Stomach smooth muscle (tissue), 2 donors: ENCODE measurements at regions not wholly inside any gene's neighbourhood (a gene's known extent, or its start where the extent isn't known, plus 50 kb on each side); places are given as distances from the start of the nearest gene placed in this dataset.

ENCODE experiments used
- H3K27ac ChIP-seq: one replicate; pipeline ENCODE4 v1.7.0; 2013; ENCODE audit warnings: mild to moderate bottlenecking, low read length, inconsistent platforms
- H3K27me3 ChIP-seq, 2 donors: one replicate each; pipeline ENCODE4 v1.7.0; 2013; ENCODE audit warnings: low read length in 2 of 2; ENCODE audit not compliant: insufficient read depth in 2 of 2, control insufficient read depth in 1 of 2
- H3K36me3 ChIP-seq, 2 donors: one replicate each; pipeline ENCODE4 v1.7.0; 2013; ENCODE audit warnings: low read length in 2 of 2; ENCODE audit not compliant: control insufficient read depth in 2 of 2, insufficient read depth in 2 of 2
- H3K4me1 ChIP-seq: one replicate; pipeline ENCODE4 v1.7.0; 2013; ENCODE audit warnings: low read length; ENCODE audit not compliant: control insufficient read depth, insufficient read depth
- H3K4me3 ChIP-seq, 2 donors: one replicate each; pipeline ENCODE4 v1.7.0; 2013; ENCODE audit warnings: low read length in 2 of 2
- H3K9ac ChIP-seq, 2 donors: one replicate each; pipeline ENCODE4 v1.7.0; 2013; ENCODE audit warnings: low read length in 2 of 2, mild to moderate bottlenecking in 1 of 2
- H3K9me3 ChIP-seq, 2 donors: one replicate each; pipeline ENCODE4 v1.7.0; 2013; ENCODE audit warnings: low read length in 2 of 2; ENCODE audit not compliant: control insufficient read depth in 2 of 2
- donor health status: healthy.
- donor health status: Pancreatic carcinoma.

DNA sequence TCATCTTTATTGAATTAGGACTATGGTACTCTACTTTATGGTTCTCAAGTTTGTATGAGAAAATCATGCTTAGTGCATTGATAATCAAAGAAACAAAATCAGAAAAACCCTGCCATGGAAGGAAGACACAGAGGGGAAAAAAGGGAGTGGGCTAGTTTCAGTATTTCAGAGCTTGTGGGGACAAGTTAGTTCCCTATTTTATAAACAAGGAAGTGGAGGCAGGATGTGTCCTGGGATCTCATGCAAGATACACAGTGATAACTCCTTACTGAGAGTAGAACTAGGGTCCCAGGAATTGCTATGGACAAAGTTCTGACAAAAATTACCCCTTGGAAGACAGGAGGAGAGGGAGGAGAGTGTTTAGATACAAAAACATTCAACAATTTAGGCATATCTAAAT lies 1277.3 kb downstream of the UQCRFS1 start:
- H3K9me3 ChIP-seq: no peaks in the 10 kb centered on the region
- H3K4me3 ChIP-seq: no peak overlapping the region
- no peaks in the 10 kb centered on the region for H3K4me1 ChIP-seq
- H3K9ac ChIP-seq: no peak overlapping the region
- H3K27me3 ChIP-seq: no peaks in the 10 kb centered on the region
- no peaks in the 10 kb centered on the region for H3K36me3 ChIP-seq
- H3K27ac ChIP-seq: no peak overlapping the region

DNA sequence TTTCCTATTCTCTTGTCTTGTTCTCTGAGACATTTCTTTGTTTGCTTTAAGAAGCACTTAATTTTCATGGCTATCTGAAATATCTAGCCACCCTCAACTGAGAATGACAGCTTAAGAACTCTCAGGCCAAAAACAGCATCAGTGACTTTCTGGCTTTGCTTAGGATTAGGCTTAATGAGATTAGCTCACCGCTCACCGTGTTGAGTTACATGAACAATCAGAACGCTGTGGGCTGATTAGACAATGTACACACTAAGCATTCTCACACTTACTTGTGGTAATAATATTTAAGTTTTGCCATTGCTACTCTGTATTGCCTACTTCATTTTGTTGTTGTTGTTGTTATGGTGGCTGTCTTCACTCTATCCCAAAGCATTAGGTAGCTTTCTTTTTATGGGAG lies 1283.6 kb downstream of the UQCRFS1 start:
- Histone ChIP-seq H3K4me3 (no peak overlapping the region), H3K9me3 (no peaks in the 10 kb centered on the region), H3K27ac (no peak overlapping the region), H3K36me3 (no peaks in the 10 kb centered on the region), H3K4me1 (no peaks in the 10 kb centered on the region), H3K9ac (no peak overlapping the region), H3K27me3 (no peaks in the 10 kb centered on the region)

DNA sequence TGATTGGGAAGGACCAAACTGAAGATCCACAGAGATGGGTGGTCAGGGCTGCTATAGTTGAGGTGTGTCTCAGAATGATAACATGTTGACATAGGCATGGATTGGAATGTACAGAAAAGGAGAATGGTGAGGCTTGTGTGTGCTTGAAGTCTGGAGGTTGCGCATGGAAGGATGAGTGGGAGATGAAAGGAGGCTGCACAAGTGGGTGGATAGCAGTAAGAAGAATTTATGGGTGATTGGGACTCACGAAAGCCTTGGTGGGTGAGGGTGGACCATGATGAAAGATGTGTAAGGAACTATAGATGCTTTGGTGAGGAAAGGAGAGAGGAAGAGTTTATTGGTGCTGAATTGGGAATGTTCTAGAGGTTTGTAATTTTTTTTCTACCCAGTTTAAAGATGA lies 1287.7 kb downstream of the UQCRFS1 start:
- no peaks in the 10 kb centered on the region for H3K9me3 ChIP-seq
- no peaks in the 10 kb centered on the region for H3K4me1 ChIP-seq
- no peak overlapping the region for H3K27ac ChIP-seq
- H3K36me3 ChIP-seq: no peaks in the 10 kb centered on the region
- no peaks in the 10 kb centered on the region for H3K27me3 ChIP-seq
- H3K4me3 ChIP-seq: no peak overlapping the region
- no peak overlapping the region for H3K9ac ChIP-seq

- no peak overlapping the region for H3K9ac ChIP-seq
- H3K9me3 ChIP-seq: no peaks in the 10 kb centered on the region
- no peaks in the 10 kb centered on the region for H3K36me3 ChIP-seq
- H3K27me3 ChIP-seq: no peaks in the 10 kb centered on the region
- no peak overlapping the region for H3K27ac ChIP-seq
- H3K4me3 ChIP-seq: no peak overlapping the region
- no peaks in the 10 kb centered on the region for H3K4me1 ChIP-seq
Observed at GRCh38 chr19:27922970-27923369, 1290.0 kb downstream of the UQCRFS1 start.

GRCh38 chr19:27920774-27921173 lies 1292.2 kb downstream of the UQCRFS1 start:
- H3K27ac ChIP-seq: no peak overlapping the region
- no peaks in the 10 kb centered on the region for H3K27me3 ChIP-seq
- H3K9me3 ChIP-seq: no peaks in the 10 kb centered on the region
- no peaks in the 10 kb centered on the region for H3K4me1 ChIP-seq
- no peaks in the 10 kb centered on the region for H3K36me3 ChIP-seq
- no peak overlapping the region for H3K4me3 ChIP-seq
- H3K9ac ChIP-seq: no peak overlapping the region

GRCh38 chr19:27918818-27919217 lies 1294.1 kb downstream of the UQCRFS1 start:
- H3K4me3 ChIP-seq: no peak overlapping the region
- H3K27ac ChIP-seq: no peak overlapping the region
- H3K36me3 ChIP-seq: no peaks in the 10 kb centered on the region
- H3K27me3 ChIP-seq: no peaks in the 10 kb centered on the region
- H3K9ac ChIP-seq: no peak overlapping the region
- no peaks in the 10 kb centered on the region for H3K9me3 ChIP-seq
- H3K4me1 ChIP-seq: no peaks in the 10 kb centered on the region

DNA sequence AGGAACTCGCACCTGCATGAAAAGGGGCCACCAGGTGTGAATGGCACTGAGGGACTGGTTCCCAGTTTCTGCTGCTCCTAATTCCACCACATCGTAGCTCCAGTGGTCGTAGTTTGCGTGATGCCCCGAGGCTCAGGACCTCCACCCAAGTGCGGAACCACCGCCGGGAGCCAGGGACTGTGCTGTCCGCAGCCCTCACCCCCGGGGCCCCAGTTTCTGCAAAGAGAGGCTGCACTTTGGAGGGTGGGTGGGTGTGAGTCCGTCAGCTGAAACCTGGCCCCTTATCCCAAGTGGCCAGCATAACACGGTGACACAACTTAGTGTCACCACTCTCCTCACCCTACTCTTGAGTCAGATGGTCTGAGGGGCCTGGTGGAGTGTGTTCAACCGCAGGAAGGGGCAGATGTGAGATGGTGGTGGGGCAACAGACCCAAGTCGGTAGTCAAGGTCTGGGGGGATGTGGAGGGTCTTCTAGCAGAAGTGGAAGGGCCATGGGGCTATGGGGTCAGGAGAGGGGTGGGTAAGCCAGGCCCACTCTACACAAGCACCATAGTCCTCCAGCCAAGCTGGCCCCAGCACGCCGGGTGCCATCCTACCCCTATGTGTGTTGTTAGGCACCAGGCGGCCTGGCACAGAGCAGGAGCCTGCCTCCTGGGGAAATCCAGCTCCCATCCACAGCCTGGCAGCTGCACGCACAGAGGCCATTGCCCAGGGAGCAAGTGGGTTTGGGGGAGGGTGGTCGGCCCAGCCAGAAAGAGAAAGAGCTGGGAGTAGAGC lies 1301.6 kb downstream of the UQCRFS1 start:
- H3K9ac ChIP-seq: no peak overlapping the region
- H3K4me3 ChIP-seq: no peak overlapping the region
- no peaks in the 10 kb centered on the region for H3K36me3 ChIP-seq
- no peaks in the 10 kb centered on the region for H3K27me3 ChIP-seq
- H3K9me3 ChIP-seq: no peaks in the 10 kb centered on the region
- no peaks in the 10 kb centered on the region for H3K4me1 ChIP-seq
- no peak overlapping the region for H3K27ac ChIP-seq

DNA sequence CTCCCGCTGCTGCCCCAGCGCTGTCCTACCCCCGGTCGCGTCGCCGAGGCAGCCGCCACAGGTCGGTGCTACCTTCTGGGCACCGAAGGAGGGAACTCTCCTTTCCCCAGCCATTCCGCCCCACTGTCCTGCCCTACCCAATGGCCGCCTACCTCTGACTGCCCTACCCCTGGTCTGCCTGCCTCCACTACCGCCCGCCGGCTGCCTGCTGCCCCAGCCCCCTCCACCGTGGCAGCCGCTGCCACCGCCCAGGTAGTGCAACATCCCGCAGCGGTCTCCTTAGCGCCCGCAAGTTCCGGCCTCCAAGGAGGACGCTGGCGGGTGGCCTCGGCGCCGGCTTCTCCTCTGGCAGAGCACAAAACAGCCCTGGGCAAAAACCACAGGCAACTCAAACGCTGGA lies 1303.1 kb downstream of the UQCRFS1 start:
- Histone ChIP-seq H3K4me1 (no peaks in the 10 kb centered on the region), H3K4me3 (no peak overlapping the region), H3K27me3 (no peaks in the 10 kb centered on the region), H3K27ac (no peak overlapping the region), H3K9ac (no peak overlapping the region), H3K36me3 (no peaks in the 10 kb centered on the region), H3K9me3 (no peaks in the 10 kb centered on the region)

DNA sequence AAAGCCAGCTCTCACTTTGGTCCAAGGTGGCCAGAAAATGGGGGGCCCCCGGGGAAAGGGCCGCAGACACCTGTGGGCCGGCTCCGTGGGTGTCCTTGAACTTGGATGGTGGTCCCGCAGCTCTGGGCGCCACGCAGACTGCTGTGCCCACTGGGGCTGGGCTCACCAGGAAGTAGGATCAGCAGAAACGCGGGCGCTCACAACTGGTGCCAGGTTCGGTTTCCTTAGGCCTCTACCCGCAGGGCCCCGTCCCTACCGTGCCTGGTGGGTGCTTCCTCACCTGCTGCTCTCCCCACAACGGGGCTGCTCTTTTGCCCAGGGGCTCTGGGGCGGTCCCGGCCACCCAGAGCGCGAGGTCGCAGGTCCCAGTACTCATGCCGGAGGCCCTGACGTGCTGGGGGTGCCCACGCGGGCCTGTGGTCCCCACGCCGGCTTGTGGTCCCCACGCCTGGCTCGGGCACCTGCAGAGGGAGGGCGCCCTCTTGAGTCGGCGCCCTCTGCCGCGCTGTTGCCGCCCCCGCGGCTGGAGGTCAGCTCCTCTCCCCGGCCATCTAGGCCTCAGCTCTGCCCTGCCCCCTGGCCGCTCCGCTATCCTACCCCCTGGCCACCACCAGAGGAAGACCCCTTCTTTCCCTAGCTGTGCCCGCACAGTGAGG lies 1303.6 kb downstream of the UQCRFS1 start:
- Histone ChIP-seq H3K4me3 (no peak overlapping the region), H3K9ac (no peak overlapping the region), H3K36me3 (no peaks in the 10 kb centered on the region), H3K27ac (no peak overlapping the region), H3K27me3 (no peaks in the 10 kb centered on the region), H3K4me1 (no peaks in the 10 kb centered on the region), H3K9me3 (no peaks in the 10 kb centered on the region)

GRCh38 chr19:27906081-27906480 lies 1306.9 kb downstream of the UQCRFS1 start:
- Histone ChIP-seq H3K4me3 (no peak overlapping the region), H3K27me3 (no peaks in the 10 kb centered on the region), H3K36me3 (no peaks in the 10 kb centered on the region), H3K9me3 (no peaks in the 10 kb centered on the region), H3K9ac (no peak overlapping the region), H3K27ac (no peak overlapping the region), H3K4me1 (no peaks in the 10 kb centered on the region)

GRCh38 chr19:27905074-27905473 lies 1307.9 kb downstream of the UQCRFS1 start:
- Histone ChIP-seq H3K9me3 (no peaks in the 10 kb centered on the region), H3K36me3 (no peaks in the 10 kb centered on the region), H3K27ac (no peak overlapping the region), H3K27me3 (no peaks in the 10 kb centered on the region), H3K4me1 (no peaks in the 10 kb centered on the region), H3K4me3 (no peak overlapping the region), H3K9ac (no peak overlapping the region)
